ENCODE measurements at regions not wholly inside any gene's neighbourhood (a gene's known extent, or its start where the extent isn't known, plus 50 kb on each side); places are given as distances from the start of the nearest gene placed in this dataset.
A peak's percentile ranks its signal among the peaks of the same experiment; 100 is the strongest.

DNA sequence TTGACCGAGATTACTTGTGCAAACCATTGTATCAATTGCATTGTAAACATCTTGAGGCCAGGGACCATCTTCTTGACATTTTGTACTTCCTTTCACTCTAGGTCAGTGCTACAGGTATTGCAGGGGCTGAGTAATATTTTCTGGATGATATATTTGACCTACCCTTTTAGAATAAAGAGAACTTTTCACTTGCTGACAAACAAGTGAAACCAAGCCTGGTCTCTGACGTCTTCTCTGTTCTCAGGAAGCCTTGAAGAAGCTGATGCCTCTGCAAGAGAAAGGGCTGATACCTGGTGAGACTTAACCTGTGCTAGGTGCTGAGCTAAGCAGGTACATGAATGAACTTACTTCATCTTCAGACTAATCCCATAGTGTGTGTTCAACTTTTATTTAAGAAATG is 60.5 kb upstream of the GGTLC1 start:
- no peak for DNase-seq

DNA sequence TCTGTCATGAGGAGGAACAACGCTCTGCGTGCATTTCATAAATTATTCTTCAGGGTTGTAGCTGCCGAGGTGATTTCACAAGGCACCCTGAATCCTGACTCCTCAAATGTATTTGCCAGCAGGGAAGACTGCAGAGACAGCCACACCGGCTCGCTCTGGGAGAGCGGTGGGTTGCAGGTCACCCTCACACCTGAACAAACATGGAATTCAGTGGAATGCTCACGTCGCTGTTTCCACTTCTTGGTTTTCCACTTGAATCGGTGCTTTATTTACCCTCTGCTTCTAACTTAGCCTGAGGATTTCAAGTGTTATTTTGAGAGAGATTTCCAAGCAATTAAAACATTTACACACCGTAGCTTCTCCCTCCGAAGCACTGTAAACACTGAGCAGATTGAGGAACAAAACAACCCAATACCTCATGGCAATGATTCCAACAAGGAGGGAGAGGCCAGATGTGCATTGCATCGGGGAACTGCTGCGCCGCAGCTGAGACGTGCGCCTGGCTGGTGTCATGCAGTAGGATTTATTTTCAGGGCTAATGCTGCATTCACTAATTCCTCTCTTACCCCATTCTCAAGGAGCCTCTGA is 59.5 kb upstream of the GGTLC1 start:
- peak in 1 of 3 experiments; percentile 2 for DNase-seq

DNA sequence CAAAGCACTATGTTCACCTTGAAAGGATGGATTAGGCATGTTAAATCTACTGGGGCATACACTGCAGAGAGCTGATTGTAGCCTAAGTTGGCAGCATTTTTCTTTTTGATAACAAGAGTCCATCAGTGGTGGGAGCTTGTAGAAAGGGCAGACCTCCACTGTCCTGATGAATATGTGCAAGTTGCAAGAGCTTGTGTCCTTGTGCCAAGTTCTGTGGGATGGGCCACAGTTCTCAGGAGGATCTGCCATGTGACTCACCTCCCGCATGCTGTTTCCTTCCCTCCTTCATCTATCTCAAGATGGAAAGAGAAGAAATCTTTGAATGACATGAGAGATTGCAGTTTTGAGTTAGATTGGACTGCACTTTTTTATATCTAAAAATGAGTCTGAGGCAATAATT is 58.3 kb upstream of the GGTLC1 start:
- DNase-seq, result no peak

DNA sequence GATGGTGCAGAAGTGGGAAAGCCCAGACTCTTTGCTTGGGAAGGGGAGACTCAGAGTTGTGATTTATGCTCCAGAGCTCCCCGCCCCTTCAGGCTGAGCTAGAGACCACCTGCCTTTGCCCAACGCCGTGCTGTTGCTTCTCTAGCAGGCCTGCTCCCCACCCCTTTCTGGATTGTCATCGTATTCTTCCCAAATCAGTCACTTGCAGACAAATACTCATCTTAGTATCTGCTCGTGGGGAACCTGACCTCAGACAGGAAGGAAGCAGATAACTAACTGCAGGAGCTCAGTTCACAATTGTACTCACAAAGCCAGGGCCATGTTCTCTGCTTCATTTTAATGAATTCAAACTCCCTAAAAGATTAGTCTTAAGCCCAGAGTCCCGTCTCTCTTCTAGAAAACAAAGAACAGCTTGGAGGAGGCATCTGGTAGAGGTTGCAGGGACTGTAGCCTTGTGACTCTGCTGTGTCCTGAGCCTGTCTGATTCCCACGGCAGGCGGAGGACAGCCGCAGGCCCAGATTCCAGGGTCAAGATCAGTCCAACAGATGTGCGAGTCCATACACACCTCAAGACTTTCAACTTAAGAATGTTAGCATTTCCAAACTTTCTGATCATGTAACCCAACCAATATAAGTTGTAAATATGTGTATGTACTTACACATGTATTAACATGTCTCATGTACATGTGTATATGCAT is 57.2 kb upstream of the GGTLC1 start:
- DNase-seq, result no peak

DNA sequence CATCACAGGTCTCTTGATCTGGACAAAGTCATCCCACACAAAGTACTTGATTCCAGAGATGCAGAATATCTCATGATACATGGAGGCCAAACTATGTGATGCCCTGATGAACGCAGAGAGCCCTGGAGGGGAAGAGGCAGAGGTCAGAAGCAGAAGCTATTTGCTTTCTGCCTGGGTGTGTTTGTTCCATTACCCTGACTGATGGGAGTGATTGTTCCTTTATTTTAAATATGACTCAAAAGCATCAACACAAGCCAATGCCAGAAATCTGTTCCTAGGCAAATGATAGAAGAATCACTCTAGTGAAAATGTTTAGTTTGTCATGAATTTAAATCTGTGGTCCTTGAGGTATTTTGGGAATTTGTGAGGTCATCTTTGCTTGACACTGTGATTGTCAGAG is 54.7 kb upstream of the GGTLC1 start:
- DNase-seq, result no peak

DNA sequence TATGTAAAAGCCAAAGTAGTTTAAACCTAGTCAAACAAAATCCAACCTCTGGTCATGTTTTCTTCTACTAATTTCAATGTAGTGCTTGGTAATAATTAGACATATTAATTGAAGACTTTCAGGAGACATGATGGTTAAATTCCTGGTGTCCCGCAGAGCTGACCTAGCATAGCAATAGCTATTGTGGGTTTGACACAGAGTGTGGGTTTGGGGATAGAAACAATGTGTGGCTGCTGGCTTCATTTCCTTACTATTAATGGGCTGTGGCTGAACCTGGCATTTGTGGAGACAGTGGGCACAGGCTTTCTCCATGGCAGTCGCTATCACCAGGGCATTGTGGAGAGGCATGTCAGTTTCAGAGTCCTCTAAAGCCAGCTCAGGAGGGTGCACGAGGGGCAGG is 54.1 kb upstream of the GGTLC1 start:
- no peak for DNase-seq

DNA sequence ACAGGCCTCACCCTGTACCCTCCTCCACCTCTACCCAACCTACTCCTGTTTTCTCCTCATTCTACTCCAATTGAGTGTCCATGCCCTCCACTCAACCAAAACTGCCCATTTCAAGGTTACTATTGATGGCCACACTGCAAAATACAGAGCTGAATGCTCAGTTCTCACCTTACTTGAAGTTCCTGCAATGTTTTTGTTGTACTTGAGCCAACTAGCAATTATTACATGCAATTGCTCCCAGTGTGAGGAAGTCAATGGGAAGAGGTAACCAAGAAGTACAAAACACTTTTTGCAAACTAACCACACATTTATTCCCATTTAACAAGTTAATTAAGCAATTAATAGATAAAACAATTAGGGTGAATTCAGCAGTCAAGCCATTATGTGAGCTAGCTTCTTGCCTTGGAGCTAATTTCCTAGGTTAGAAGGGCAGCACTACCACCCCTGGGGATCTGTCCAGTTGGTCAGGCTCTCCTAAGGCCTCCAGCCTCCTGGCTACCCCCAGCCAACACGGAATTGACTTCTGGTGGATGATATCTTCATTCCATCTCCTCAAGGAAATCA is 52.4 kb upstream of the GGTLC1 start:
- no peak for DNase-seq

DNA sequence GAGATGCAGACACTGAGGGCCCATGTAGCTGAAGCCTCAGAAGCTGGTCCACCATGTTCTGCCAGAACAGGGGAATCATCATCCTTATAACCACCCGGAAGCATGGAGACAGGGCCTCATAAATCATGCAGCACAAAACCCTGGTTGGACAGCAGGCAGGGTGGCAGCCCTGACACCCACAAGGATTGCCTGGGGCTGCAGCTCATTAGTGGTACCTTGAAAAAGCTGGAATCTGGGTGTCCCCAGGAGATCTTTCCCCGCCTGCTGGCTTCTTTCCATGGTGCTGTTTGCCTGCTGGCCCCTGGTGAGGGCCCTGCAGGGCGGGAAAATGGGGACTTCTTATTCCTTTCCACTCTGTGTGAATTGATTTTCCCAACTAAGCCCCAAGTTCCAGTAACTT is 50.6 kb upstream of the GGTLC1 start:
- no peak for DNase-seq

Data from NCI-H1417 (cell line).